ENCODE measurements at regions not wholly inside any gene's neighbourhood (a gene's known extent, or its start where the extent isn't known, plus 50 kb on each side); places are given as distances from the start of the nearest gene placed in this dataset.

DNA sequence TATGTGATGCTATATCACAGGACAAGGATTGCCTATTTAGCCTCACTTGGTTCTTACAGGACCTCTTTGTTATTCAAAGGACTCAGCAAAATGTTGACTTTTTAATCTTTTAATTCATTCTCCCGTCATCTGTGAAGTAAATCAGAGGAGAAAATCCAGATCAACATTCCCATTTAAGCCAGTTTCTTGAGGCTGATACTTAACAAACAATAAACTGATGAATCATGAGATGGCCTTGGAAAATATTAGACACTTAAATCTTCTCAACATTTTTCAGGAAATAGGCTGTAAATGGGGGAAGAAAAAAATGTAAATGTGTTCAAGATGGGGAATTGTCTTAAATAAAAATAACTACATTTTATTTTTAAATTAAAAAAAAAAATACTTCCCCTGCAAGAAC is 55.9 kb upstream of the UBR2 start:
- no peak for DNase-seq
- TF ChIP-seq, protein P1, sequence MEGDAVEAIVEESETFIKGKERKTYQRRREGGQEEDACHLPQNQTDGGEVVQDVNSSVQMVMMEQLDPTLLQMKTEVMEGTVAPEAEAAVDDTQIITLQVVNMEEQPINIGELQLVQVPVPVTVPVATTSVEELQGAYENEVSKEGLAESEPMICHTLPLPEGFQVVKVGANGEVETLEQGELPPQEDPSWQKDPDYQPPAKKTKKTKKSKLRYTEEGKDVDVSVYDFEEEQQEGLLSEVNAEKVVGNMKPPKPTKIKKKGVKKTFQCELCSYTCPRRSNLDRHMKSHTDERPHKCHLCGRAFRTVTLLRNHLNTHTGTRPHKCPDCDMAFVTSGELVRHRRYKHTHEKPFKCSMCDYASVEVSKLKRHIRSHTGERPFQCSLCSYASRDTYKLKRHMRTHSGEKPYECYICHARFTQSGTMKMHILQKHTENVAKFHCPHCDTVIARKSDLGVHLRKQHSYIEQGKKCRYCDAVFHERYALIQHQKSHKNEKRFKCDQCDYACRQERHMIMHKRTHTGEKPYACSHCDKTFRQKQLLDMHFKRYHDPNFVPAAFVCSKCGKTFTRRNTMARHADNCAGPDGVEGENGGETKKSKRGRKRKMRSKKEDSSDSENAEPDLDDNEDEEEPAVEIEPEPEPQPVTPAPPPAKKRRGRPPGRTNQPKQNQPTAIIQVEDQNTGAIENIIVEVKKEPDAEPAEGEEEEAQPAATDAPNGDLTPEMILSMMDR (IDR thresholded peaks at IDR 0.05), result no peak
- no peak for TF ChIP-seq POLR2A (IDR thresholded peaks at IDR 0.05)
- H3K9me3 ChIP-seq, result no peaks in the 10 kb centered on the region
- no peak overlapping the region for H3K4me3 ChIP-seq
- no peaks in the 10 kb centered on the region for H3K36me3 ChIP-seq
- intact Hi-C loops (cut with DNase I; ENCODE audit: low total_unique reads), result no loop called here
- peaks cover 0 to 2% of the 10 kb centered on the region in 2 donors for H3K4me1 ChIP-seq
- no peaks in the 10 kb centered on the region for H3K27me3 ChIP-seq
- H3K27ac ChIP-seq, result peak overlapping the region; percentile 77 to 84

DNA sequence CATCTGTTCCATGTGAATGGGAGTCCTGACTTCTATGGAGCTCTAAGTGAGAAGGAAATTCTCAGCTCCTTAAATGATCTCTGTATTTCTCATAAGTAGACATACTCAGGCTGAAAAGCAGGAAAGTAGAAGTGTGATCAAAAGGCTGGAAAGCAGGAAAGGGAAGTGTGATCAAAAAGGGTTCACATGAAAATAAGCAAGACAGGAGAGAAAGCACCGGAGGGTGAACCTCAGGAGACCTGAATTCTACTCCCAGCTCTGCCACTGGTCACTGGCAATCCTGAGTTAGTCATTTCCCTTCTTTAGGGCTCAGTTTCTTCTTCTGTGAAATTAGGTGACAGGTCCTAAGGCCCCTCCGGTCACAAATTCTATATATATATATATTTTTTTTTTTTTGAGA is 55.5 kb upstream of the TRERF1 start:
- H3K4me1 ChIP-seq, result peaks cover 0 to 2% of the 10 kb centered on the region in 2 donors
- TF ChIP-seq, protein P1 (IDR thresholded peaks at IDR 0.05), result no peak
- no peak for TF ChIP-seq POLR2A (IDR thresholded peaks at IDR 0.05)
- intact Hi-C loops (cut with DNase I; ENCODE audit: low total_unique reads), result no loop called here
- no peaks in the 10 kb centered on the region for H3K9me3 ChIP-seq
- H3K27me3 ChIP-seq, result no peaks in the 10 kb centered on the region
- peak overlapping the region; percentile 77 to 84 for H3K27ac ChIP-seq
- H3K36me3 ChIP-seq, result no peaks in the 10 kb centered on the region
- no peak overlapping the region for H3K4me3 ChIP-seq
- no peak for DNase-seq

DNA sequence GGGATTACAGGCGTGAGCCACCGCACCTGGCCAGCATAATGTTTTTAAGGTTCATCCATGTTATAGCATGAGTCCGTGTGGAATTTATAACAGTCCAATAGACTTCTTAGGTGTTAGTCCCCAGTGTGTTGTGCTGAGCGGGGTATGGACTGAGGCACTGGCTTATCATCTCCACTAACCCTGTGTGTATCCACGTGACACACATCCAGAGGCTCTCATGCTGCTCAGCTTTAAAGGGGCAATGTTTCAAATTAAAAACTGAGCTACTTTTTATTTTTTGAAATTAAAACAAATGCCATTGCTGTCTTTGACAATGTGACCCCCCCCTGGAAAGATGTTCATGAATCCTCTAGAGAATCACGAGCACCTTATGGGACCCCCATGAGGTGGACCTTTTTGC is 54.3 kb upstream of the TRERF1 start:
- Histone ChIP-seq H3K27me3 (no peaks in the 10 kb centered on the region), H3K36me3 (no peaks in the 10 kb centered on the region), H3K27ac (peak overlapping the region; percentile 9 to 38), H3K4me3 (no peak overlapping the region), H3K9me3 (no peaks in the 10 kb centered on the region), H3K4me1 (peaks cover 0 to 2% of the 10 kb centered on the region in 2 donors)
- TF ChIP-seq POLR2A (IDR thresholded peaks at IDR 0.05), result no peak
- TF ChIP-seq, protein P1 (IDR thresholded peaks at IDR 0.05), result no peak
- intact Hi-C loops (cut with DNase I; ENCODE audit: low total_unique reads), result no loop called here
- DNase-seq, result no peak

DNA sequence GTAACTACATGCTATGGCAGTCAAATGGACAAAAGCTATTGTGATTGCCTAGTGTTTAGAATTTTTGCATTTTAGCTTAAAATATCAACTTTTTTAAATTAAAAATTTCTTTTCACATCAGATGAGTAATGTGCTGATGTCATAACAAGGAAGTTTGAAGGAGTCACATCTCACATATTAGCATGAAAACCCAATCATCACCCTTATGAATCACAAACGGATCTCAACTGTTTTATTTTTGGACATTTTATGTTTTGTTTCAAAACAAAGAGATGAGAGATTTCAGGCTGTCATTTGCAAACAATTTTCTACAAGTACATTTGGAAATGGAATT is 53.6 kb upstream of the TRERF1 start:
- H3K27ac ChIP-seq, result peak overlapping the region in 1 of 2 donors; percentile 9
- H3K4me1 ChIP-seq, result peaks cover 0 to 2% of the 10 kb centered on the region in 2 donors
- H3K27me3 ChIP-seq, result no peaks in the 10 kb centered on the region
- no peaks in the 10 kb centered on the region for H3K9me3 ChIP-seq
- no peak overlapping the region for H3K4me3 ChIP-seq
- TF ChIP-seq, protein P1 (IDR thresholded peaks at IDR 0.05), result no peak
- no peak for TF ChIP-seq POLR2A (IDR thresholded peaks at IDR 0.05)
- no peak for DNase-seq
- intact Hi-C loops (cut with DNase I; ENCODE audit: low total_unique reads), result no loop called here
- no peaks in the 10 kb centered on the region for H3K36me3 ChIP-seq

DNA sequence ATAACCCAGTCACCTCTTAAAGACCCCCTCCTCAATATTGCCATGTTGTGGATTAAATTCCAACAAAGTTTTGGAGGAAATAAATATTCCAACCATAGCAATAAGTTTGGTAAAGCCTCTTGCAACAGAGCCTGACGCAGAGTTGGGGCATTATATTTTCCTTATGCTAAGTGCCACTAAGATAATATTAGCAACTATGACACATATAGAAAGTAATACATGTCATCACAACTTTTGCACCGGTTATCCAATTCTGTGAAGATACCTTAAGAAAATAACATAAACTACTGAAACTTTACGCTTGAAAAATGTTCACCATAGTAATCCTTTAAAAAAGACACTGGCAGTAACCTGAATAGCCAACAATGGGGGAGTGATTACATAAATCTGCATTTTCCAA is 52.2 kb upstream of the TRERF1 start:
- intact Hi-C loops (cut with DNase I; ENCODE audit: low total_unique reads), result no loop called here
- no peak for DNase-seq
- no peaks in the 10 kb centered on the region for H3K36me3 ChIP-seq
- TF ChIP-seq, protein P1 (IDR thresholded peaks at IDR 0.05), result no peak
- TF ChIP-seq POLR2A (IDR thresholded peaks at IDR 0.05), result no peak
- no peak overlapping the region for H3K4me3 ChIP-seq
- no peaks in the 10 kb centered on the region for H3K9me3 ChIP-seq
- H3K27me3 ChIP-seq, result no peaks in the 10 kb centered on the region
- H3K27ac ChIP-seq, result no peak overlapping the region
- H3K4me1 ChIP-seq, result peaks cover 0 to 2% of the 10 kb centered on the region in 2 donors
